HG03045 (cell line): ENCODE measurements at regions not wholly inside any gene's neighbourhood (a gene's known extent, or its start where the extent isn't known, plus 50 kb on each side); places are given as distances from the start of the nearest gene placed in this dataset.
"Not testable (repeated sequence)": the region's sequence is repeated elsewhere in the genome, so short reads cannot be mapped to it uniquely, and the experiment has no call there.

Experiments
- ATAC-seq: cut with Tn5 transposase; IDR thresholded peaks from one replicate; pipeline ENCODE4 v1.9.1; 2021; ENCODE audit warnings: mild to moderate bottlenecking, moderate library complexity; ENCODE audit not compliant: unreplicated experiment

DNA sequence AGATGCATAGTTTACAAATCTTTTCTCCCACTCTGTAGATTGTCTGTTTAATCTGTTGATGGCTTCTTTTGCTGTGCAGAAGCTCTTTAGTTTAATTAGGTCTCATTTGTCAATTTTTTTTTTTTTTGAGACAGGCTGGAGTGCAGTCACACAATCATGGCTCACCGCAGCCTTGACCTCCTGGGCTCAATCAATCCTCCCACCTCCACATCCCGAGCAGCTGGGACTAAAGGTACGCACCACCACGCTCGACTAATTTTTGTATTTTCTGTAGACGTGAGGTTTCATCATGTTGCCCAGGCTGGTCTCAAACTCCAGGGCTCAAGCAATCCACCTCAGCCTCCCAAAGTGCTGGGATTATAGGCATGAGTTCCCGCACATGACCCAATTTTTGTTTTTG lies 1655.8 kb downstream of the REEP3 start:
- no peak for ATAC-seq

DNA sequence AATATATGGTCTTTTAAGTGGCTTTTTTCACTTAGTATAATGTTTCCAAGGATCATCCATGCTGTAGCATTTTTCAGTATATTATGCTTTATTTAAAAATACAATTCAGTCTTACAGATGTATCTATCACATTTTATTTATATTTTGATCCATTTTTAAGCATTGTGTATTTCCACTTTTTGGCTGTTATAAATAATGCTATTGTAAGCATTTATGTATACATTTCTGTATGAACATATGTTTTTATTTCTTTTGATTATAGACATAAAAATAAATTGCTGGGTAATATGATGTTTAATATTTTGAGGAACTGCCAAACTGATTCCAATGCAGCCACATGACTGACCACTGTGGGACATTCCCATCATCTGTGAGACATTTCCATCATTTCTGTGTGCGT lies 1662.0 kb downstream of the REEP3 start:
- ATAC-seq, result no peak

DNA sequence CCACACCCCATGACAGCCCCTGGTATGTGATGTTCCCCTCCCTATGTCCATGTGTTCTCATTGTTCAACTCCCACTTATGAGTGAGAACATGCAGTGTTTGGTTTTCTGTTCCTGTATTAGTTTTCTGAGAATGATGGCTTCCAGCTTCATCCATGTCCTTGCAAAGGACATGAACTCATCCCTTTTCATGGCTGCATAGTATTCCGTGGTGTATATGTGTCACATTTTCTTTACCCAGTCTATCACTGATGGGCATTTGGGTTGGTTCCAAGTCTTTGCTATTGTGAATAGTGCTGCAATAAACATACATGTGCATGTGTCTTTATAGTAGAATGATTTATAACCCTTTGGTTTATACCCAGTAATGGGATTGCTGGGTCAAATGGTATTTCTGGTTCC lies 1665.5 kb downstream of the REEP3 start:
- ATAC-seq, result not testable (repeated sequence)

DNA sequence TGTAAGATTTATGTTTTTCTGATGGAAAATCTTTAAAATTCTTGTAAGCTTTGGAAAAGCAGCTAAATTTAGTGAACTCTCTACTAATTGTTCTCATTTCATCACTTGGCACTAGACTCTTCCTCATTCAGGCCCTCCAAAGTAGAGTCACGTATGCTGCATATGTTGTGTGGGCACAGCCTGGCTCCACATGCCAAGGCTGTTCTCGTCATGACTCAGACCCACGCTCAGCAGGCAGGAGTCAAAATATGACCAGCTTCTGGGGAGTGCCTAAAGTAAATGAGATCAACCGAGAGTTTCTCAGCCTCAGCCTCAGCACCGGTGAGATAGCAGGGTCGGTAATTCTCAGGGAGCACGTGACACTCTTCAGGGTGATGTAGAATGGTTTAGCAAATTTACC lies 1672.9 kb downstream of the REEP3 start:
- no peak for ATAC-seq

DNA sequence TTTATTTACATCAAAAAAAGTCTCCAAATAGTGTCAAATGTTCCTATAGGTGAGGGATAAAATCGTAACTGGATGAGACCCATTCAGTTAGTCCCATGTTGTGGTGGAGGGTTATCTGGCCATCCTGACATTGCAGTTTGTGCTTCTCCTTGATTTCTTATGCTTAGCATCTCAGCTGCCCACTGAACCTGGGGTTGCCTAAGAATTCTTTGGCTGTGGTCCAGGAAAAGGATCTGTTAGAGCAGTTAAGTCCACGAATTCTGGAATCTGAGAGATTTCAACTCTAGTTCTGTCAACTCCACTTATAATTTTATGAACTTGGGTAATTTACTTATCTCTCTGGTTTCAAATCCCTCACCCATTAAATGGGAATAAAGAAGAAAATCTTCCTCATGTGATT lies 1673.4 kb downstream of the REEP3 start:
- ATAC-seq, result no peak

DNA sequence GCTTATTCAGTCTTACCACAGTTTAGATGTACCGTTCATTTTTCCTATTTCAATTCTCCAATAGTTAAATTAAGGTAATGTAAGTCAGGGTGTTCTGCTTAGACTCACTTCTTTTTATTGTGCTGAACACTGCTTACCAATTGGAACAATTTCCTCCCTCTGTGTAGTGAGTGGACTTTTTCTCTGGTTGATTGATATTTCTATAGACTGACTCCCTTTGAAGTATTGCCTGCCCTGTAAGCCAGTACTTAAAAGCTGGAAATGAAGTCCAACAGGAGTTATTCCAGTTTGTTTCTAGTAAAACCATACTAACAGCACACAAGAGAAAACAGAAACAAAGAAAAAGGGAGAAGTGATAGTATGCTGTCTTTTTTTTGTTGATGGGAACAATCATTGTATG lies 1674.9 kb downstream of the REEP3 start:
- no peak for ATAC-seq

DNA sequence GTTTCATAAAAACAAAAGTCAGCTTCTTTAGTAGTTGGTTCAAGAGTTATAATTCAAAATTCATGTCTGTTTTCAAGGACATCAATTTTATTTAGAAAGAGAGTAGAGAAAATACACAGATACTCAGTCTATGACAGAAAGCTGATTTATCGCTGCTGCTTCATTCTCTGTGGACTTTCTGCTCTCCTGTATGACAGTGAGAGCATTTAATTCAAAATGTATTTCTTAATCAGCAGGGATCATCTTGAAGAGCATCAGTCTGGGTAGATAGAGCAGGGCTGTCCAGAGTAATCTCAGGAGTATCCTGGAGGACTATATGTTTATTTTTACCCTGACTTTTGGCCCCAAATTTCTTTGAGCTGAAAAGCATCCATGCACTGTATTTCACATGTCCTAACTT lies 1676.7 kb downstream of the REEP3 start:
- ATAC-seq, result no peak

DNA sequence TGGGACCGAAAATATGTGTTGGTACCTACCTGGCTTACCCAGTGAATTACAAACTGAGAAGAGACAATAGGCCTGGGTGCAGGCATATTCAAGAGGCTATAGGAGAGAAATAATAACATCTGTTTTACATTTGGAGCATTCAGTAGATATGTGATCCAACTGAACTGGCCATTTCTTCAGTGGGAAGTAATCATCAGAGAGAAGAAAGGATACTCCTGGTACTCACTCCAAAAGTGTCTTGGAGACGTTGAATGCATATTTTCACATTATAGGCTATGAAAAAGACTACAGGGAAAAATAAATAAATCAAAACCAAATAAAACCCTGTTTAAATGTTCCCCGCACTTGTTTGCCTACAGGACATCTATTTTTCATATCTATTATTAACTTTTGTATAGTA lies 1680.3 kb downstream of the REEP3 start:
- no peak for ATAC-seq

DNA sequence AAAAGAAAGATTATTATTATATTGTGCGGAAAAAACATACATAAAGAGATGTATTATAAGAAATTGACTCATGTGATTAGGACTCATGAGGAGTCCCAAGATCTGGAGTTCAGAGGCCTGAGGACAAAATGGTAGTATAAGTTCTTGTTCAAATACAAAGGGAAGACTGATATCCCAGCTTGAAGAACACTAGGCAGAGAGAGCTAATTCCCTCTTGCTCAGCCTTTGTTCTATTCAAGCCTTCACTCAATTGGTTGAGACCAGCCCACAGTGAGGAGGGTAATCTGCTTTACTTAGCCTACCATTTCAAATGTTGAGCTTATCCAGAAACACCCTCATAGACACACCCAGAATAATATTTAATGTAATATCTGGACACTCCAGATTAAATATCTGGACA lies 1683.8 kb downstream of the REEP3 start:
- no peak for ATAC-seq

DNA sequence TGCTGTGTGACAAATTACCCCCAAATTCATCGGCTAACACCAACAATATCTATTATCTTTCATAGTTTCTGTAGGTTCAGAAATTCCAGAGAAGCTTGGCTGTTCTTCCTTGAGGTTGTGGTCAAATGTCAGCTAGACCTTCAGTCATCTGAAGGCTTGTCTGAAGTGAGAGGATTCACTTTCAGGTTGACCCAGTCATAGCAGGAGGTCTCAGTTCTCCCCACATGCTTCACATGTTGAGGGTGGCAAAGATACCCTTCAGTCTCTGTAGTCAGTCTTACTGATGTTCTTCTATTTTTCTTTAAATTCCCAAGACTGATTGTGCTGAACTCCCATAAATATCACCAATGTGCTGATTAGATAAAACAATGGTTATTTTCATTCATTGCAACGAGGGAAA lies 1692.0 kb downstream of the REEP3 start:
- ATAC-seq, result no peak

DNA sequence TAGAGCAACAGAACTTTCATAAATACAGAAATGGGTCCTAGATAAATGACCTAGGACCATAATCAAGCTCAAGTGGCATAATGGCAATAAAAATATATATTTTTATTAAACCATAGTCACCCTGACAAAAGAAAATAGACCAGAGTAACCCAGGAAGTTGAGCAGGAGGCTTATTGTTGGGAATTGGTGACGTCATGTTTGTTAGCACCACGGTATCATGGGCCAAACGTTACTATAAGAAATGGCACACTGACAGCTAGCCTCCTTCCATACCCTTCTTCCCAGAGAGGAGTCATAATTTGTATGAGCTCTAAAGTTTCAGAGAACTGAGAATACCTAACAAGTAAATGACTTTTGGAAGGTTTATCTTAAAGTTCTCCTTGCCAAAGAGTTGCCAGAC lies 1698.2 kb downstream of the REEP3 start:
- no peak for ATAC-seq

DNA sequence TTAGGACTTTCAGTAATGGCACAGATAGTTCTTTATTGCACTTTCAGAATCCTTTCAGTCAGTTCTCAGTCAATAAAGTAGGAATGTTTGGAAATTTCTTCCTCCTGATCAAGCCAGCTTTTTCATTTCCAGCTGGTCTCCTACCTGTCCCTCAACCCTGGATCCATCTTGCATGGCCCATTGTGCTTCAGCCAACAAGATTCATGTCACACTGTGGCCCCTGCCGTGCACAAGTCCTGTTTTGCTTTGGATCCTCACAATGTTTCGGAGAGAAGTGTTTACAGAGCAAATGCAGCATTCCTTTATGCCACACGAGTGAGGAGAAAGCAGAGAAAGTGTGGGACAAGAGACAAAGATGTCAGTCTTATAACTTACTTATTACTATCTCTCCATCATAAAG lies 1694.7 kb upstream of the LRRTM3 start:
- ATAC-seq, result no peak

DNA sequence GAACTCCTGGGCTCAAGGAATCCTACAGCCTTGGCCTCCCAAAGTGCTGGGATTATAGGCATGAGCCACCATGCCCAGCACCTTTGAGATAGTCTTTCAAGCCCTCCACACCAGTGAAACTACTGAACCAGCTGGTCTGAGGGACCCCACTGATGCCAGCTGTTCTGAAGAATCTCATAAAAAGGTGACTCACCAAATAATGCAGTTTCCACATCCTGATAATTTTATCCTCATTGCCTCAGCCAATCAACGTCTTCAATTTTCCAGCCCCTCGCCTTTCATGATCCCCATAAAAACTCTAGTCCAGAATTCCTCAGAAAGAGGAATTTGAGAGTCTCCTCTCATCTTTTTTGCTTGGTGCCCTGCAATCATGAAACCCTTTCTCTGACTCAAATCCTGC lies 1691.6 kb upstream of the LRRTM3 start:
- ATAC-seq, result no peak

DNA sequence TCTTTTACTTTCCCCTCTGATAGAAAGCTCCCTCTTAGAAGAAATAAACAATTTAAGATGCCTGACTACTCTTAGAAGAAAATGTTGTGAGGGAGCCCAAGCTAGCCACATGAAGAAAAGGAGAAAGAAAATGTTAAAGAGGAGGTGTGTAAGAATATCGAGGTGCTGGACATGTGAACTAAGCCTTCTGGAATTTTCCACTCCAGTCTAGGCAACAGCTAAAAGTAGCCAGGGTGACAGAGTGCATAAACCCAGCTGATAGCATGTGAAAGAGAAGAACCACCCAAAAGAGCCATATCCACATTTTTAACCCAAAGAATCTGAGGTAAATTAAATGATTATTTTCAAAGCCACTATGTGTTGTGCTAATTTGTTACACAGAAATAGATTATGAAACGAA lies 1690.6 kb upstream of the LRRTM3 start:
- no peak for ATAC-seq

DNA sequence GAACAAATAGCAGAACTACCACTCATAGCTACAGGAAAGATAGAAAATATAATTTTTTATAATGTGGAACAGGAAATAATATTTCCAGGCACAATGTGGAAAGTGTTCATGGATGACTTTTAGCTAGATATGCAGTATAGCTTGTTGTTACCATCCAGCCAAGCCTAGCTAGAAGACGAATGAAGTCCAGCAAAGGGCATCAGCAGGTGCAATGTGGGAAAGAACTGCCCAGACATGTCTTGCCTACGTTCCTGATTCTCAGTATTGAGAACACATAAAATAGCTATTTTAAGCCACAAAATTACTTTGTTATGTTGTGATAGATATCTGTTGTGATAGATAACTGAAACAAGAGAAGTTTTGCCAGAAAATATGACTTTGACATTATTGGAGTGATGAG lies 1690.0 kb upstream of the LRRTM3 start:
- no peak for ATAC-seq

DNA sequence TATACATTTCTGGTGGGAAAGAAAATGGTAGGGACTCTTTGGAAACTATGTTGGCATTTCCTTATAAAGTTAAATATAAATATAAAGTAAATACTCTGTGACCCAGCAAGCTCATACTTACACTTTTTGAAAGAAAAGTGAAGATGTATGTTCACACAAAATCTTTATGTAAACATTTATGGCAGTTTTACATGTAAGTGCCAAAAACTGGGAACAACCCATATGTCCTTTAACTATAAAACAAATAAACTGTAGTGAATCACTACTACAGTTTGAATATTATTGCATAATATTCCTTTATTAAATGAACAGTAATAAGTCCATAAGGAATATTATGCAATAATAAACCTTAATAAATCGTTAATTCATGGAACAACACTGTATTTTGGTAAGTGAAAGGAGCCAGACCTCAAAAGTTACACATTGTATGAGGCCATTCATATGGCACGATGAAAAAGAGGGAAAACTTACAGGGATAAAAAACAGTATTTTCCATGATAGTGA lies 1660.3 kb upstream of the LRRTM3 start:
- no peak for ATAC-seq

DNA sequence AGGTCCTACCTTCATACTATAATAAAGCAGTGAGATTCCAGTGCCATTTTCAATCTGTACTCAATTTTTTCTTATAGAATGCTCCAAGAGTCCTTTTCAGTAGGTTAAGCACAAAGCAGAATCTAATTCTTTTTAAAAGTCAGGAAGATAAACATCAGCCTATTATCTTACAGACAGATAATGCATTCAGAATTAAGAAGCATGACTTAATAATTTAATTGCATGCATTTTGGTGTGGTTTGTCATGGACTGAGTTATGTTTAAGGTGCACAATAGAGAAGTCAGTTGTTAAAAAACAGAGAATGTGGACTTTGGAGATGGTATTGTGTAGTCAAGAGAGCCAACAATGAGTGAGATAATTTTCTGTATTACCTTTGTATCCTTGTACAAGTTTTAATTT lies 1656.3 kb upstream of the LRRTM3 start:
- not testable (repeated sequence) for ATAC-seq

DNA sequence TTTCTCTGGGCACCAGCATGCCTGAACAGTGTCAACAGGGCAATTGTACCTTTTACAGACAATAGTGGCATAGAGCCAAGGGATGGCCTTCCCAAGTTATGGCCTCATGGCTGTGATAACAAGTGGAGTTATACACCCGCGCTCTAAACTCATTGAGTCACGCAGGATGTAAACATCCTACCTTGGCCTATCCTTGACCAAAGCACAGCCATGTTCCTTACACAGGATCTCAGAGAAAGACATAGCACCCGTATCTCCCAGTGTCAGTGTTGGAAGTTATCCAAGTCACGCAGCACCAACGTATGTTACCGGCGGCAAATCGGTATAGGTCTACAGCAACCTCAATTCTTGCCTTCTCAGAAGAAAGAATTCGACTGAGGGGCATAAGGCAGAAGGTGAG lies 1654.9 kb upstream of the LRRTM3 start:
- no peak for ATAC-seq

DNA sequence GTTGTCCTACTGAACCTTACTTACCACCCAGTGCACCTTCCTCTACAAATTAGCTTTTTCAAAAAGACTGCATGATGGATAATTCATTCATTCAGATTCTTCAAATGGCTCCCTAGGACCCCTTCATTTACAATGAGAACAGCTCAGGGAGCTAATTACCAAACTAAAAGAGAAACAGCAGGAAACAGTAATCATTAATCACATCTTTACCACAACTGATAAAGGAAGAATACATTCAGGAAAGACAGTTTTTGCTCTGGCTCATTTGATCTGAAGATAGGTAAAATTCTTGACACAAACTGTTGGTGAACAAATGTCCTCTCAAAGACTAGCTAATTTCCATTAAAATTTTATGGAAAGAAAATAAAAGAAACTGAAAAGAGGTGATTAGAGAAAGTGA lies 1652.7 kb upstream of the LRRTM3 start:
- no peak for ATAC-seq

DNA sequence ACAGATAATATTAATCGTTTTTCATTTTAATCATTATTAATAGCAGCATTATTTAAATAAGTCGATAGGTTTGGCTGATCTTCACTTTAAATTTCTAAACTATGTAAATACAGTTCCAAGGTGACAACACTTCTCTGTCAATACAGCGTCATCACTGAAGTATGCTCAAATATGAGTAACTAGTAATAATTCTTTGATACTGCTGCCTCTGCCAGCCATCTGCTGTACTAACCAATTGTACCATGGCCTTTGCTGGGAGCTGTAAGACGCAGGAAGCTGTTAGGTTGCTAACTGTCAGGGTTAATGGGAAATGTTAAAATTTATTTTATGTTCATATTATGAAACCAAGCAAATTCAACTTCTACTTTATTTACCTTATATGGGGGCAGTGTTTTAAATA lies 1650.5 kb upstream of the LRRTM3 start:
- ATAC-seq, result no peak

DNA sequence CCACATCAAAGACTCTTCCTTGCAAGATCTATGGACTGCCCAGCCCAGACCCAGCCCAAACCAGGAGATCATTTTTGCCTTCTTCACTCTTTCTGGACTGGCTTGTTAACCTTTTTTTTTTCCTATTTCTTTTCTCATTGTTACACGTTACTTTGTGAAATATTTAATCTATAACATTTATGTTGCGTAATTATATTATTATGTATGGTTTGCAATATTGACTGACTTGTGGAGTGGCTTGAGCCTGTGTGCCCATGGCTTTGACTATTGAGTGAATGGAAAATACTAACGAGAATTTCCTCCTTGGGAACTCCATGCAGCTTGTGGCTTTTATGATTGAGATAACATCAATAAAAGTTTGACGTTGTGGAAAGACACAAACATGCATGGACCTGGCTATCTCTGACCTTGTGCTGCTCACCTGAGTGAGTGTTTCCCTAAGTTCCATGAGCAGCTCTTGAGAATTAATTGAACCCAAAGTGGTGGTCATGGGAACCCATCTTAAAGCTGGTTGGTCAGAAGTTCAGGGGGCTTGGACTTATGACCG lies 1641.3 kb upstream of the LRRTM3 start:
- no peak for ATAC-seq

DNA sequence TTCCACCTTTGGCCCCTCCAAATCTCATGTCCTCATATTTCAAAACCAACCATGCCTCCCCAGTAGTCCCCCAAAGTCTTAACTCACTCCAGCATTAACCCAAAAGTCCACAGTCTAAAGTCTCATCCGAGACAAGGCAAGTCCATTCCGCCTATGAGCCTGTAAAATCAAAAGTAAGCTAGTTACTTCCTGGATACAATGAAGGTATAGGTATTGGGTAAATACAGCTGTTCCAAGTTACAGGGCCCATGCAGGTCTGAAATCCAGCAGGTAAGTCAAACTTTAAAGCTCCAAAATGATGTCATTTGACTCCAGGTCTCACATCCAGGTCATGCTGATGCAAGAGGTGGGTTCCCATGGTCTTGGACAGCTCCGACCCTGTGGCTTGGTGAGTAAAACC lies 1640.1 kb upstream of the LRRTM3 start:
- ATAC-seq, result not testable (repeated sequence)

DNA sequence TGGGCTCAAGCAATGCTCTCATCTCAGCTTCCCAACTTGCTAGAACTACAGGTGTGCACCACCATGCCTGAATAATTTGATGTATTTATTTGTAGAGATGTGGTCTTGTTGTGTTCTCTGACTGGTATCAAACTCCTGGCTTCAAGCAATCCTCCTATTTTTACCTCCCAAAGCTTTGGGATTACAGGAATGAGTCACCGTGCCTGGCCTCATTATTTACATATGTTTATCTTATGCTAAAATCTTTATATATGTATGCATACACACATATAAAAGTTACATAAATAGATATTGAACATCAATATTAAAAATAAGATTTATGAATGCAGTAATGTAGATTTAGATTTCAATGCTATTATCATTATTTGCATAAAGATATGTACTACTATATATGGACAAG lies 1634.5 kb upstream of the LRRTM3 start:
- ATAC-seq, result no peak

DNA sequence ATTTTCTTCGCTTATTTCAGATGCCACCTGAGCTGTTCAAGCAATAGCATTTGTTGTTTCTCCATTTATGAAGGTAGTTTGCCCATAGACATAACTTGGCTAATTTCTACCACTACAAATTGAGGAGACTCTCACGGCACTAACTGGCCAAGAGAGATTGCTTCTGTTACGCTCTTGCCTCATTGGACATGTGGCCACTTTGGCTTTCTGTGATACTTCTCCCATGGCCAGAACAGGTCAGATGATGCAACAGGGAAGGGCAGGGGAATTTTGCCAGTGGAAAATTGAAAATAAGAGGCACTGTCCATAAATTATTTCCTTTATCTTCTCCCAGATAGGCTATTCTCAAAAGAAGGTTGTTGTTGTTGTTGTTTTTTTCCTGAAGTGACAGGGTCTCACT lies 1633.3 kb upstream of the LRRTM3 start:
- no peak for ATAC-seq
